Central memory CD8-positive, alpha-beta T cell (primary cell): ENCODE measurements at regions not wholly inside any gene's neighbourhood (a gene's known extent, or its start where the extent isn't known, plus 50 kb on each side); places are given as distances from the start of the nearest gene placed in this dataset.
A peak's percentile ranks its signal among the peaks of the same experiment; 100 is the strongest.

Experiments
- ATAC-seq: fragments of 150-1000 bp; cut with Tn5 transposase; replicated peaks from 2 replicates; pipeline ENCODE4 v1.10.0; 2022; ENCODE audit warnings: mild to moderate bottlenecking, moderate FRiP score, moderate number of reproducible peaks; ENCODE audit not compliant: poor library complexity, severe bottlenecking; ENCODE audit errors: extremely low read depth
- DNase-seq, 2 donors: peaks; one replicate each; pipeline ENCODE4 v3.0.0; 2021; ENCODE audit warnings: low spot score in 2 of 2
- H3K27ac Mint-ChIP-seq: one replicate; pipeline ENCODE4 v1.8.0; 2022; ENCODE audit warnings: low read depth, mild to moderate bottlenecking, moderate library complexity, mixed read lengths
- H3K27me3 Mint-ChIP-seq: one replicate; pipeline ENCODE4 v1.8.0; 2022; ENCODE audit warnings: mixed read lengths
- H3K36me3 Mint-ChIP-seq: one replicate; pipeline ENCODE4 v1.8.0; 2022; ENCODE audit warnings: mild to moderate bottlenecking, moderate library complexity, mixed read lengths; ENCODE audit not compliant: insufficient read depth
- H3K4me1 Mint-ChIP-seq: one replicate; pipeline ENCODE4 v1.8.0; 2022; ENCODE audit warnings: mixed read lengths
- H3K4me3 Mint-ChIP-seq: one replicate; pipeline ENCODE4 v1.8.0; 2022; ENCODE audit warnings: mild to moderate bottlenecking, moderate library complexity, mixed read lengths
- H3K9me3 Mint-ChIP-seq: one replicate; pipeline ENCODE4 v1.8.0; 2022; ENCODE audit warnings: mixed read lengths

- no peaks in the 10 kb centered on the region for H3K4me1 Mint-ChIP-seq
- ATAC-seq: no peak
- DNase-seq: no peak
- H3K27ac Mint-ChIP-seq: no peak overlapping the region
- no peak overlapping the region for H3K4me3 Mint-ChIP-seq
- no peaks in the 10 kb centered on the region for H3K9me3 Mint-ChIP-seq
- H3K36me3 Mint-ChIP-seq: no peaks in the 10 kb centered on the region
- peaks cover 35% of the 10 kb centered on the region for H3K27me3 Mint-ChIP-seq
These were observed 87.8 kb upstream of the SNTG2 start for GRCh38 chr2:862731-863466.

GRCh38 chr2:862355-862687 lies 88.3 kb upstream of the SNTG2 start:
- Mint-ChIP-seq H3K36me3 (no peaks in the 10 kb centered on the region), H3K4me3 (no peak overlapping the region), H3K4me1 (no peaks in the 10 kb centered on the region), H3K27ac (no peak overlapping the region), H3K27me3 (peaks cover 35% of the 10 kb centered on the region), H3K9me3 (no peaks in the 10 kb centered on the region)
- DNase-seq (no peak), ATAC-seq (no peak)

GRCh38 chr2:861655-862354 lies 88.8 kb upstream of the SNTG2 start:
- ATAC-seq: no peak
- Mint-ChIP-seq H3K27ac (no peak overlapping the region), H3K4me1 (peaks cover 2% of the 10 kb centered on the region), H3K9me3 (no peaks in the 10 kb centered on the region), H3K4me3 (no peak overlapping the region), H3K27me3 (peaks cover 30% of the 10 kb centered on the region), H3K36me3 (no peaks in the 10 kb centered on the region)
- DNase-seq: no peak

- ATAC-seq (no peak), DNase-seq (no peak)
- no peak overlapping the region for H3K27ac Mint-ChIP-seq
- H3K4me1 Mint-ChIP-seq: peaks cover 13% of the 10 kb centered on the region
- H3K9me3 Mint-ChIP-seq: peaks cover 5% of the 10 kb centered on the region
- peaks cover 2% of the 10 kb centered on the region for H3K36me3 Mint-ChIP-seq
- H3K4me3 Mint-ChIP-seq: no peak overlapping the region
- peaks cover 21% of the 10 kb centered on the region for H3K27me3 Mint-ChIP-seq
These were observed 90.3 kb upstream of the SNTG2 start for GRCh38 chr2:860259-860855.

GRCh38 chr2:858646-859045 lies 92.0 kb upstream of the SNTG2 start:
- peaks cover 21% of the 10 kb centered on the region for H3K4me1 Mint-ChIP-seq
- peaks cover 14% of the 10 kb centered on the region for H3K9me3 Mint-ChIP-seq

GRCh38 chr2:857937-858336 lies 92.7 kb upstream of the SNTG2 start:
- no peak for ATAC-seq
- H3K27ac Mint-ChIP-seq: no peak overlapping the region
- H3K27me3 Mint-ChIP-seq: peaks cover 14% of the 10 kb centered on the region
- peaks cover 21% of the 10 kb centered on the region for H3K4me1 Mint-ChIP-seq
- no peak overlapping the region for H3K4me3 Mint-ChIP-seq
- H3K9me3 Mint-ChIP-seq: peaks cover 14% of the 10 kb centered on the region
- H3K36me3 Mint-ChIP-seq: peaks cover 2% of the 10 kb centered on the region
- DNase-seq: no peak

More at GRCh38 chr2:858646-859045, 92.0 kb upstream of the SNTG2 start:
- Mint-ChIP-seq H3K4me3 (no peak overlapping the region), H3K27ac (no peak overlapping the region), H3K36me3 (peaks cover 2% of the 10 kb centered on the region), H3K27me3 (peaks cover 21% of the 10 kb centered on the region)
- no peak for DNase-seq
- no peak for ATAC-seq

GRCh38 chr2:857081-857480 lies 93.6 kb upstream of the SNTG2 start:
- H3K4me1 Mint-ChIP-seq: peaks cover 21% of the 10 kb centered on the region
- H3K27ac Mint-ChIP-seq: no peak overlapping the region
- peaks cover 14% of the 10 kb centered on the region for H3K9me3 Mint-ChIP-seq
- H3K36me3 Mint-ChIP-seq: peaks cover 2% of the 10 kb centered on the region
- no peak for ATAC-seq
- peaks cover 6% of the 10 kb centered on the region for H3K27me3 Mint-ChIP-seq
- H3K4me3 Mint-ChIP-seq: no peak overlapping the region
- DNase-seq: no peak

- Mint-ChIP-seq H3K4me1 (peaks cover 21% of the 10 kb centered on the region), H3K27ac (no peak overlapping the region), H3K9me3 (peaks cover 14% of the 10 kb centered on the region), H3K27me3 (no peaks in the 10 kb centered on the region), H3K4me3 (no peak overlapping the region), H3K36me3 (peaks cover 2% of the 10 kb centered on the region)
- no peak for ATAC-seq
- no peak for DNase-seq
These were observed 94.2 kb upstream of the SNTG2 start for GRCh38 chr2:856456-856855.

- H3K27me3 Mint-ChIP-seq: no peaks in the 10 kb centered on the region
- DNase-seq (no peak), ATAC-seq (no peak)
- peaks cover 14% of the 10 kb centered on the region for H3K9me3 Mint-ChIP-seq
- peaks cover 21% of the 10 kb centered on the region for H3K4me1 Mint-ChIP-seq
- peaks cover 2% of the 10 kb centered on the region for H3K36me3 Mint-ChIP-seq
- H3K4me3 Mint-ChIP-seq: no peak overlapping the region
- no peak overlapping the region for H3K27ac Mint-ChIP-seq
These were observed 94.6 kb upstream of the SNTG2 start for GRCh38 chr2:856041-856440.

- ATAC-seq (no peak), DNase-seq (no peak)
- H3K4me1 Mint-ChIP-seq: peaks cover 21% of the 10 kb centered on the region
- no peaks in the 10 kb centered on the region for H3K27me3 Mint-ChIP-seq
- H3K9me3 Mint-ChIP-seq: peaks cover 14% of the 10 kb centered on the region
- peaks cover 2% of the 10 kb centered on the region for H3K36me3 Mint-ChIP-seq
- no peak overlapping the region for H3K4me3 Mint-ChIP-seq
- peak overlapping the region; percentile 23 for H3K27ac Mint-ChIP-seq
These were observed 95.5 kb upstream of the SNTG2 start for GRCh38 chr2:855177-855576.

GRCh38 chr2:854460-854859 lies 96.2 kb upstream of the SNTG2 start:
- no peak overlapping the region for H3K27ac Mint-ChIP-seq
- H3K36me3 Mint-ChIP-seq: peaks cover 2% of the 10 kb centered on the region
- DNase-seq: no peak
- no peak overlapping the region for H3K4me3 Mint-ChIP-seq
- H3K27me3 Mint-ChIP-seq: no peaks in the 10 kb centered on the region
- peaks cover 21% of the 10 kb centered on the region for H3K4me1 Mint-ChIP-seq
- peaks cover 14% of the 10 kb centered on the region for H3K9me3 Mint-ChIP-seq
- ATAC-seq: no peak

- Mint-ChIP-seq H3K4me1 (peaks cover 21% of the 10 kb centered on the region), H3K4me3 (no peak overlapping the region), H3K27me3 (no peaks in the 10 kb centered on the region), H3K27ac (no peak overlapping the region), H3K9me3 (peaks cover 14% of the 10 kb centered on the region), H3K36me3 (peaks cover 2% of the 10 kb centered on the region)
- ATAC-seq: no peak
- DNase-seq: no peak
These were observed 97.3 kb upstream of the SNTG2 start for GRCh38 chr2:853203-853870.
